ENCODE measurements at regions not wholly inside any gene's neighbourhood (a gene's known extent, or its start where the extent isn't known, plus 50 kb on each side); places are given as distances from the start of the nearest gene placed in this dataset.
"Not testable (repeated sequence)": the region's sequence is repeated elsewhere in the genome, so short reads cannot be mapped to it uniquely, and the experiment has no call there.

GRCh38 chr9:24050239-24050638 is 224.2 kb upstream of the ELAVL2 start:
- TF ChIP-seq CTCF, POLR2A, EP300 (IDR thresholded peaks at IDR 0.05): not testable (repeated sequence)

Measured in ovary (tissue), 3 donors.